ENCODE measurements at regions not wholly inside any gene's neighbourhood (a gene's known extent, or its start where the extent isn't known, plus 50 kb on each side); places are given as distances from the start of the nearest gene placed in this dataset.

DNA sequence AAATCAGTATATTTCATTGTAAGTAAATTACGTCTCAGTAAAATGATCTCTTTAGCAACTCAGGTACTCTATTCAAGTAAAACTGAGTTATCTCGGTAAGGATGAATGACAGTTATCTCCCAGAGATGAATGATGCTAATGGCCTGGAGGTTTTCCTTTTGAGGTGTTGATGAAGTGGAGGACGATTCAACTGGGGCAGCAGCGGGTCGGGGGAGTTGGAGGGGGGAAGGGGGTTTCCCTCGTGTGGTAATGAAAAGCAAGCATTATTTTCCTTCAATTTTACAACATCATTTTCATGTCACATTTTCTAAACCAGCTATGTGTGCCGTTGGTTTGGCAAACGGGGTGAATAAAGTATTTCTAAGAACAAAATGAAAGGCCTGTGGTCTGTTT lies 92.4 kb upstream of the ATXN3L start:
- no peak for TF ChIP-seq POLR2AphosphoS5 (IDR thresholded peaks at IDR 0.05)
- TF ChIP-seq, protein P1, sequence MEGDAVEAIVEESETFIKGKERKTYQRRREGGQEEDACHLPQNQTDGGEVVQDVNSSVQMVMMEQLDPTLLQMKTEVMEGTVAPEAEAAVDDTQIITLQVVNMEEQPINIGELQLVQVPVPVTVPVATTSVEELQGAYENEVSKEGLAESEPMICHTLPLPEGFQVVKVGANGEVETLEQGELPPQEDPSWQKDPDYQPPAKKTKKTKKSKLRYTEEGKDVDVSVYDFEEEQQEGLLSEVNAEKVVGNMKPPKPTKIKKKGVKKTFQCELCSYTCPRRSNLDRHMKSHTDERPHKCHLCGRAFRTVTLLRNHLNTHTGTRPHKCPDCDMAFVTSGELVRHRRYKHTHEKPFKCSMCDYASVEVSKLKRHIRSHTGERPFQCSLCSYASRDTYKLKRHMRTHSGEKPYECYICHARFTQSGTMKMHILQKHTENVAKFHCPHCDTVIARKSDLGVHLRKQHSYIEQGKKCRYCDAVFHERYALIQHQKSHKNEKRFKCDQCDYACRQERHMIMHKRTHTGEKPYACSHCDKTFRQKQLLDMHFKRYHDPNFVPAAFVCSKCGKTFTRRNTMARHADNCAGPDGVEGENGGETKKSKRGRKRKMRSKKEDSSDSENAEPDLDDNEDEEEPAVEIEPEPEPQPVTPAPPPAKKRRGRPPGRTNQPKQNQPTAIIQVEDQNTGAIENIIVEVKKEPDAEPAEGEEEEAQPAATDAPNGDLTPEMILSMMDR (IDR thresholded peaks at IDR 0.05): no peak
- no peak for TF ChIP-seq POLR2A (IDR thresholded peaks at IDR 0.05)
